Stimulated activated CD4-positive, alpha-beta T cell treated with anti-CD3 and anti-CD28 coated beads, Interleukin-4, amount 100 ng/mL, for 24 hours (primary cell): ENCODE measurements at regions not wholly inside any gene's neighbourhood (a gene's known extent, or its start where the extent isn't known, plus 50 kb on each side); places are given as distances from the start of the nearest gene placed in this dataset.

Experiments used
- DNase-seq: peaks from one replicate; pipeline ENCODE4 v3.0.0-alpha.2; 2020

DNA sequence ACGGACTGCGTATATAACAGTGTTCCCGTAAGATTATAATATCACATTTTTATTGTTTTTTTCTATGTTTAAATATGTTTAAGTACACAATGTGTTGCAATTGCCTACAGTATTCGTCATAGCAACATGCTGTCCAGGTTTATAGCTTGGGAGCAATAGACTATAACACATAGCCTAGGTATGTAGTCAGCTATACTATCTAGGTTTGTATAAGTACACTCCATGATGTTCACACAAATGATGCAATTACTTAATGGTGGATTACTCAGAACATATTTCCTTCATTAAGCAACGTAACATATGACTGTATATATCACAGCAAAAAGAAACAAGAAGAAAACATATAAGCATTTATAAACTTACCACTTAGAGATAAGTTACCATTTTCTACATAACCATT, 160.0 kb downstream of the CBLN1 start:
- DNase-seq, result no peak

DNA sequence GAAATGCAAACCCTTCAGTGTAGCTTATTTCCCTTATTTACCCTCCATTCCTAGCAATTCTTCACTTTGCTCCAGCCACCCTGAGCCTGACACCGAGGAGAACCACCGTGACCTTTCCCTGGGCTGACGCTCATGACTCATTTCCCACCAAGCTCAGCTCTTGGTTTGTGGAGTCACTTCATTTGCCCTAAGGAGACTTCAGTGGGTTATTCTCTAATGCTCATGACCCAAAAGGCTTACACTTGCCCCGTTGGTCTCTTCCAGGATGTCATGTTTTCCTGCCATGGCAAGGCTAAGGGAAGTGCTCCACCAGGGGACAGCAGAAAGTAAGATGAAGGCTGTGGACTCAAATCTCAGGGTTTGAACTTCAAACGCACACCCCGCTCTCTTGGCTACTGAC, 161.0 kb downstream of the CBLN1 start:
- no peak for DNase-seq

DNA sequence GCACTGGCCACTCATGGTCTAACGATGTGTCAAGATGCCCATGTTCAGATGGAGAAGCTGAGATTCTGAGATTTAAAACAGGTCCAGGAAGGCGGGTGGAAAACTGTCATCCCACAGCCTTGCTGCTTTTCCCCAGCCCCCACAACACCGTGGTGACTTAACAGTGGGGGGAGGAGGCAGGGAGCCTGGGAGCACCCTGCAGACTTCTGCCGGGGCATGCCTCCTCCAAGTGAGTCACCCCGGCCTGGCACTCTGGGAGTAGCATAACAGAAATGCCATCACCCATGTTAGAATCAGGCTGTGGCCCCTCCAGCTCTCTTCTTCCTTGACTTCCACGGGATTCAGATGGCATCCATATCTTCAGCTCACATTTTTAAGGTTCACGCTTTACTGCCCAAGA, 164.8 kb downstream of the CBLN1 start:
- no peak for DNase-seq

DNA sequence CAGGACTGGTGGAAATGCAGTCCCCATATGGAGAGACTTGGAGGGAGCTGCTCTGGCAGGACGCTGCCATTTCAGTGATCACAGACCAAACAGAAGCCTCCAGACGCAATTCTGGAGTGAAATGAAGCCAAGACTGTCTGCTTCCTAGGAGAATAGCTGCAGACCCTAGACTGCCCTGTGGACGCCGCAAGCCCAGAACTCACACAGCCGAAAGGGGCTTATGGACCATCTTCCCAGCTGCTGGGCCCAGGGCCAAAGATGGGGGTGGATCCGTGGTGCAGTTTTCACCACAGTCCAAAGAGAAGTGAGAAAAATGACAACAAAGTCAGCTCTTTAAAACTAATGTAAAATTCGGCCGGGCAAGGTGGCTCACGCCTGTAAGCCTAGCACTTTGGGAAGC, 165.7 kb downstream of the CBLN1 start:
- DNase-seq, result no peak

DNA sequence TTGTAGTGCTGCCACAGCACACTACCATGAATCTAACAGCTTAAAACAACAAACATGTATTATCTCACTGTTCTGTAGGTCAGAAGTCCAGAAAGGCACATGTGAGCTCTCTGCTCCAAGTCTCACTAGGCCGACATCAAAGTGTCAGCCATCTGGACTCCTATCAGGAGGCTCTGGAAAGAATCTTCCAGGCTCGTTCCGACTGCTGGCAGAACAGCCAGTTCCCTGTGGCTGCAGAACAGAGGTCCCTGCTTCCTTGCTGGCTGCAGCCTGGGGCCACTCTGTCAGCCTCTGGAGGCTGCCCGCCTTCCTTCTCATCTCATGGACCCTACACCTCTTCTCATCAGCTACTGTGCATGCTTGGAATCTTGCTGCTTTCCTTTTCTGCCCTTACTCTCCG, 168.9 kb downstream of the CBLN1 start:
- no peak for DNase-seq

DNA sequence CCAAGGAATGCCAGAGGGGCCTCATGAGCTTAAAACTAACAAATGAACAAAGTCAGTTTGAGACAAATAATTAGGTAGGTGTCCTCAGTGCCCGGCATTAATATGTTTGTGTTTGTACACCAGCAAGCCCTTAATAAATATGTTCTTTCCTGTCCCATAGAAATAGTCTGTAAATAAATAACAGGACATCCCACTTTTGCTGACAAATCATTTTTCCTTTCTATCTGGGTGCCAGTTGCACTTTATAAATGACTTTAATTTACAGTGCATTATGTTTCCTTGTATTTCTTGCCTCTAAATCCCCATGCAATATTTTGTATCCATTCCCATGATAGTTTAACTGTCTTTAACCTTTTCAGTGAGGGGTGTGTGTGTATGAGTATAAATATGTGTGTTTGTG, 170.3 kb downstream of the CBLN1 start:
- DNase-seq, result no peak

DNA sequence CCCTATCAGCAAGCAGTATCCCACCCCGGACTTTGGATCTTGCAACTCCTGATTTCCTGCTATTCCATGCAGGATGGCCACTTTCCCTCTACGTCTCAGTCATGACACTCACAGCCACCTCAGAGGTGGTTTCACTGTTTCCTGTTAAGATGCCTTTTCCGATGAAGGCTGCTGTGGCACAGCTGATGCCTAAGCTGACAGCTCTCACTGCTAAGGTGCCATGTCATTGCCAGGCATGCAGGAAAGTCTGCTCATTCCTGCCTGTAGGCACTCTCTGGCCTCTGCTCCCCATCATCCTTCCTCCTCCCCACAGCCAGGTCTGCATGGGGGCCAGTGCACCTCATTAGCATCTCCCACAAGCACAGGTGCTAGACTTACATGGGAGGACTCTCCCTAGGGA, 173.0 kb downstream of the CBLN1 start:
- no peak for DNase-seq

DNA sequence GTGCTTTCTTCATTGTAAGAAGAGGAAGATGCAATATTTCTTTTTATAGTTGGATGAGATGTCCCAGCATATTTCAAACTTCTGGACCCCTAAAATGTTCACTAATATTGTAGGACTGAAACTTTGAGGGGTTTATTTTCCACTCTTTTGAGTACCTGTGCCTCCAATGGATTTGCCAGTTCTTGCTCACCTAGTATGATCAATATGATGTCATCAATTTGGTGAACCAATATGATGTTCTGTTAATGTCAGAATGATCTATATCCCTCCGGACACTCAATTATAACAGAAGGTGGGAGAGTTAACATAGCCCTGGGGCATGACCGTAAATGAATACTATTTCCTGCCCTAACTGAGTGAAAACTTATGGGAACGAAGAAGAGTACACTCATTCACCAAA, 178.3 kb downstream of the CBLN1 start:
- no peak for DNase-seq

DNA sequence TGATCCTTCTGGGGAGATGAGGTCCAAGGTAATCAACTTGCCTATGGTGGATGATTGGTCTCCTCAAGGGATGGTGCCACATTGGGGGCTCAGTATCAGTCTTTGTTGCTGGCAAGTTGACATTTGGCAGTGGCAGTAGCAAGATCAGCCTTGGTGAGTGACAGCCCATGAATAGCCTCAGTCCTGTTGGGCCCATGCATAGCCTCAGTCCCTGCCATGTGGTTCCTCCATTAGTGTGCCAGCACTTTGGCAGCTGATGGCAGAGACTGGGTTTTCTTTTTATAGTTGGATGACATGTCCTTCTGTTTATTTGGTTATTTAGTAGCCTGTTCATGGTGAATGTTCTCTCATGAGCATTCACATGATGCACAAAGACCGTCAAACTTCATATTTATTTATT, 179.6 kb downstream of the CBLN1 start:
- no peak for DNase-seq

DNA sequence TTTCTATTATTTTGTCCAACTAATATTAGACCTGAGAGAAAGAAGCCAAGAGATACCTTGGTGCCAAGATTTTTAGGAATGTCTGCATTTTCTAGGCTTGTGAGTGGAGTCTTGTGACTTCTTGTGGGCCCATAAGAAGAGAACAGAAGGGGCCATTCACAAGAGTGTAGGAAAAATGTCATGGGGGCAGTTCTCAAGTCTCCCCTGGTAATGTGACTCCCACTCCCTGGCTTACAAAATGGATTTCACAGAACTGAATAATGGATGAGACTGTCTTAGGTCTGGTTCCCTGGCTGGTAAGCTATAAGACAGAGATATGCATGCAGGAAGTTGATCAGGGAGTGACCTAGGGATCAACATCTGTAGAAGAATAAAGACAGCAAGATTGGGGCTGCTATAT, 181.3 kb downstream of the CBLN1 start:
- DNase-seq, result no peak

DNA sequence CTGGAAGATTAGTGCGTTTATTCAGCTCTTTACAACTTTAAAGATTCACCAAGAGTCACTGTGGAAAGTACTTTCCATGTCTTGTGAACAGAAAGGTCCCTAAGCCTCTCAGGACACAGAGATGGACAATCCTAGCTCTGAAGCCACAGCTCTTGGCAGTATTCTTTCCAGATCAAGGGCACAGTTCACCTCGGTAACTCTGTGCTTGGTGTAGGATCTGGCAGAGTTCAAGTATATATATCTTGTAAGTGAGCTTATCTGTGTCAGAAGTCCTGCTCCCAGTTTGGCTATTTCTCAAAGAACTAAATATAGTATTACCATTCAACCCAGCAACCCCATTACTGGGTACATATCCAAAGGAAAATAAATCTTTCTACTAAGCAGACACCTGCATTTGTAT, 183.7 kb downstream of the CBLN1 start:
- no peak for DNase-seq

DNA sequence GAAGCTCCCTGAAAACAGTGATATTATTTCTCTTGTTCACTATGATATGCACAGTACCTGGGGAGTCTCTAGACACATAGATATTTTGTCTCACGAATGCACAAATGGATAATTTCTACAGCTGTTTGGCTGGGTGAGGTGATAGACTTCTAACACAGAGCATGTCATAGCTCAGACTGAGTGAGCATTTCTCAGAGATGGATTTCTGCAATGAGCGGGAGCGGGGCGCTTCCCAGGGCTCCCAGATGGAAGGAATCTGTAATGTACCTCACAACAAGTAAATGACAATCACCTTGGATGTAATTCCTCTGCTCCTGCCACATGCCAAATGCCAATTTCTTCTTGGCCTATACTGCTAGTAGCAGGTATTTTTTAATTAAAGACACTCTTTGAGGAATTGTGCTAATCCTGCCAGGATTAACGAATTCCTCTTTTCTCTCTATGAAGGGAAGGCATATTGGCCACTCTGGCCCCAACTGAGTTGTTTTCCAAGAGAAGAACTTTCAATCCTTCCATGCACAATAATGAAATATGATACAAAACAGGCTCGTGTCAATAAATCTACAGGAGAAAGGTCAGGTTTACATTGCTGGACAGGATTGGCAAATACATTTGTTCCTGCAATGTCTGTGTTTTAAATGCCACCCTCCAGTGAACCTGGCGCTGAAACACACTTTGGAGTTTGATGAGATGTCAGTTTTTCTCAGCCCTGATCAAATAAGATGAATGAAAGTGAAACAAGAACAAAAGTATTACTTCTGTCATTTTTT, 185.3 kb downstream of the CBLN1 start:
- no peak for DNase-seq

DNA sequence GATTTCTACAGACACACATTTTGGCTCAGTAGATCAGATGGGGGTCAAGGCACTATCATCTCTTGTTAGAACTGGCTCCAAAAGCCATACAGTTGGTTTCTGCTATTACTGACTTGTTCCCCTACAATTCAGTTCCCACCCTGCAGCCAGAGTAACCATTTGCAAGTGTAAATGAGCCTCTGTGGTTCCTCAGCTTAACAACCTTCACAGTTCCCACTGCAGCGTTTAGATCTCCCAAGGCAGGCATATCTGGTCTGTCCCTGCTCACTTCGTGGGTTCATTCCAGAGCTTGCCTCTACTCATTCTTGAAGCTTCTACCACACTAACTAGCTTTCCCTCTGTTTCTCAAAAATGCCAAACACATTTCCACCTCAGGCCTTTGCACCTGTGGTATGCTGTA, 186.1 kb downstream of the CBLN1 start:
- DNase-seq, result no peak

DNA sequence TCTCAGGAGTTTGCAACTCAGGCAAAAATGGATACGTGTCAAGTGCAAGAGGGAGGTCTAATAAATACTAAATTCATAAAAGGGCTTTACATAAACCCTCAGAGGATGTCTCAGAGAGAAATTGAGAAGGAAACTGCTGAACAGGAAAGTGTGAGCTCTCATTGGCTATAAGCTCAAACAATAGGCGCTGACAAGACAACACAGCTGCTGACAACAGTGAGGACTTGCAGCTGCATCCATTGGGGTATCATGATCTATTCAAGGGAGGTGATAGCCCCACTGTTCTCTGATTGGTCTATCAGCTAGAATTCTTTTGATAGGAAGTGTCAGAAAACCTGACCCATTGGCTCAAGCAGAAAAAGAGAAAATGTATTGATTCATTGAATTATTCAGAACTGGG, 187.2 kb downstream of the CBLN1 start:
- no peak for DNase-seq

DNA sequence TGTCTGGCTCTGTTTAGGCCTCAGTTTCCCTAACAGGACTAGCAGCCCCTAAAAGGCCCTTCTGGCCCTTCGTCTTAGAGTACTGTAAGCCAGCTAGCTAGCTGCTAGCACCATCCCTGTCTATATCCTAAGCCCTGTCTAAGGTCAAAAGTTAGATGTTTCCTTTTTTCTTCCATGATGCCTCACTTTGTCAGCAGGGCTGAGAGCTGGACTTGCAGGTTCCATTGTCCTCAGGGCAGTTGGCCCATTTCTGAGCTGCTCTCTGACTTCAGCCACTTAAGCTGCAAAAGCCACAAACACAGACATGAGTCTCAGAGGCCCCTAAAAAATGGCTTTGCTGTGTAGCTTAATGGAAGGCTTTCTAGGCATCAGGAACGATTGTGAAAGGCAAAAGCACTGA, 187.7 kb downstream of the CBLN1 start:
- no peak for DNase-seq

DNA sequence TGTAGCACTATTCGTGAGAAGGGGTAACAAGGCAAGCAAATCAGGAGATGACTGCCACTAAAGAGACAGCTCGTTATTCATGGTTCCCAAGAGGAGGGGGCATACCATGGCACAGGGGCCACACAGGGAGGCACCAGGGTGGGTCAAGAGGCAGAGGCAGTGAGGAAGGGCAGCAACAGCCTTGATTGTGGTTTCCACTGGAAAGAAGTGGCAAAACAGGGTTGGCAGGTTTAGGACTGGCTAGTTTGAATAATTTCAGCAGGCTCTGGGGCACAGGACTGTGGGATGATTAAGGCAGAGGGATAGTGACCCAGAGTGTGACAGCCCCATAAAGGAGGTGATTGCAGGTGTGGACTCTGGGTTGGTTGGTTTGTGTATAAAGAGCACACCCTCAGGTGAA, 188.9 kb downstream of the CBLN1 start:
- no peak for DNase-seq

DNA sequence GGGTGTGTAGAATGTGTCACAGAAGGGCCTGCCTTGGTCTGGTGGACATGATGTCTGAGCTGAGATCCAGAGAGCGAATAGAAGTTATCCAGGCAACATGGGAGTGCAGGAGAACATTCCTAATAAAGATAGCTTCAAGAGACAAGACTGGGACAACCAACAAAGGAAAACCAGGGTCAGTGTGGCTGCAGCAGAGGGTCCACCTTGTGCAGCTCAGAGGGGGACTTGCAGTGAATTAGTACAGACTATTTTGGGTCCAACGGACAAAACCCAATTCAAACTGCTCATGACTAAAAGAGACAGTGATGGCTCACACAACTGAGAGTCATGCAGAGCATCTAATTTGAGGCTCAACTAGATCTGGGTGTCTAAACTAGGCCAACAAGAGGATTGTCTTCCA, 192.1 kb downstream of the CBLN1 start:
- DNase-seq, result no peak

DNA sequence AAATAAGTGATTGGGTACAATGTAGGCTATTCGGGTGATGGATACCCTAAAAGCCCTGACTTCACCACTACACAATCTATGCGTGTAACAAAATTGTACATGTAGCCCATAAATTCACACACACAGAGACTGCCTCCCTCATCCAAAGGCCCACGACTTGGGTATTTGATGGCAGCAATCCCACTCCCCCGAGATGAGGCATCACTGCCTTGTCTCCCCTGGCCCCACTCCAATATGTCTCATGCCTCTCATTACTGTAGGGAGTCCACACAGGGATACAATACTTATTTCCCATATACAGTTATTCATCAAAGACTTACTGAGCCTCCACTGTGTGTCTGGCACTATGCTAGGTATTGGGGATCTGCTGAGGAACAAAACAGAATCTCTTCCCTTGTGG, 192.6 kb downstream of the CBLN1 start:
- no peak for DNase-seq

DNA sequence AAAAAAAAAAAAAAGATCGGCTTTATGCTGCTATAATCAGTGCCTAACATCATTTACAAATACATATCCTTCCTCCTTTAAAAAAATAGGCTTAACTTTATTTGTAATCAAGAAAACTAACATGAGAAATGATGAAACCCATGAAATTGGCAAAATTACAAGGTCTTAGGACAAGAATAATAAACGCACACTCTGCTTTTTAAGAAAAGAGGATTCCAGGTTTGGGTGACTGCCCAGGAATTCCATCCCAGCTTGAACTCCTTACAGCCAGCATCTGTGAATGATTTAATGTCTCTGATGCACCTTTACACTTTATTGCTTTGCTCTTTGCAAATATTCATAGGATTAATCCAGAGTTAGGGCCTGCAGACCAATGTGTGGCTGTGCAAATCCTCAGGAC, 196.0 kb downstream of the CBLN1 start:
- no peak for DNase-seq

DNA sequence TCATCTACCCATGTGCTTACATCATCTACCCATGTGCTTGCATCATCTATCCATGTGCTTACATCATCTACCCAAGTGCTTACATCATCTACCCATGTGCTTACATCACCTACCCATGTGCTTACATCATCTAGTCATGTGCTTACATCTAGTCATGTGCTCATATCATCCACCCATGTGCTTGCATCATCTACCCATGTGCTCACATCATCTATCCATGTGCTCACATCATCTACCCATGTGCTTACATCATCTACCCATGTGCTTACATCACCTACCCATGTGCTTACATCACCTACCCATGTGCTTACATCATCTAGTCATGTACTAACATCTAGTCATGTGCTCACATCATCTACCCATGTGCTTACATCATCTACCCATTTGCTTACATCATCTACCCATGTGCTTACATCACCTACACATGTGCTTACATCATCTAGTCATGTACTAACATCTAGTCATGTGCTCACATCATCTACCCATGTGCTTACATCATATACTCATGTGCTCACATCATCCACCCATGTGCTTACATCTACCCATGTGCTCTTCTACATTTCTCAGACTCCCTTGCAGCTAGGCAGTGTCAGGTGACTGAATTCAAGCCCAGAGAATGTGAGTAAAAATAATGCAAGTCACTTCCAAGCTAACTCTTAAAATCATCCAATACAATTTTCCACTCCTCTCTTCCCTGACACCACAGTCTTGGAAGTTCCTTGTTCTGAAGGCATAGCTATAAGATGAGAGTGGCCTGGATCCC, 196.8 kb downstream of the CBLN1 start:
- no peak for DNase-seq

DNA sequence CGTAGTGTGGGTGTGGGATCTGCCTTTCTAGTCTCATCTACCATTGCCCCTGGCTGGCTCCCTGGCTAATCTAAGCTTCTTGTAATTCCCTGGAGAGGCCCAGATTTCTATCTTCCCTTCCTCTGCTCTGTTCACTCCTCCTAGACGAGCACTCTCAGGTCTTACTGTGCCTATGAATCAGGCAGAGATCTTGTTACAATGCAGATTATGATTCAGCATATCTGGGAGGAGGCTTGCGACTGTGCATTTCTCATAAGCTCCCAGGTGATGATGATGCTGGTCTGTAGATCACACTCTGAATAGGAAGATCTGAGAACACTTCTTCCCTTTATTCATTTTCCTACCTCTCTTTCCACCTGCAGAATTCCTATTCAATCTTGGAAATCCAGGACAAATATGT, 200.1 kb downstream of the CBLN1 start:
- no peak for DNase-seq

DNA sequence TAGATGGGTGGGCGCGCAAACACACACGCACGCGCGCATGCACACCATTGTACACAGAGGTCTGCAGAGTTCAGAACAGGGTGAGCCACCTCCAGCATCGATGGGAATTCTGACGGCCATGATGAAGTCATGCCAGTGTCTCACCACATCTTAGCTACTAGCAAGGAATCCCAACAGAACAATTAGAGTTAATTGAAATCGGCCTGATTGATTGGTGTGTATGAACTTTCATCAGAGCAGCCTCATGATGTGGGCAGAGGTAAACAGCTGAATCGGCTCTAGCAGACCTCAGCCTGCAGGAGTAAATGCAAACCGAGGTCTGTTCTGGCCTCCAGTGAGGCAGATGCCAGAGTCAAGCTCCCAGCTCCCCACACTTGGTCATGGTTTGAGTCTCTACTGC, 200.6 kb downstream of the CBLN1 start:
- DNase-seq, result no peak

DNA sequence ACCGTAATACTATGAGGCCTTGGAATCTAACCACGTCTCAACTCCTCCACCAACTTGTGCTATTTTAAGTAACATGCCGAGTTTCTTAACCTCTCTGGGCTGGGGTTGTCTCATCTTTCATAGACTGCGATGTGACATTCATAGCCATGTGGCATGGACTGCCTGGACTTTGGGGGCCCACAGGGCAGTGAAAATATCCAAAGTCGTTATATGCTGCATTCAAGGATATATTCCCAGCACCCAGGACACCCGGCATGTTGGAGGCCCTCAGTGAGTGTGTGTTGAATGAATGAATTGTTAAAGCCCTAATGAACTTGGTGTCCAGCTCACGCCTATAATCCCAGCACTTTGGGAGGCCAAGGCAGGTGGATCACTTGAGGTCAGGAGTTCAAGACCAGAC, 203.1 kb downstream of the CBLN1 start:
- no peak for DNase-seq

DNA sequence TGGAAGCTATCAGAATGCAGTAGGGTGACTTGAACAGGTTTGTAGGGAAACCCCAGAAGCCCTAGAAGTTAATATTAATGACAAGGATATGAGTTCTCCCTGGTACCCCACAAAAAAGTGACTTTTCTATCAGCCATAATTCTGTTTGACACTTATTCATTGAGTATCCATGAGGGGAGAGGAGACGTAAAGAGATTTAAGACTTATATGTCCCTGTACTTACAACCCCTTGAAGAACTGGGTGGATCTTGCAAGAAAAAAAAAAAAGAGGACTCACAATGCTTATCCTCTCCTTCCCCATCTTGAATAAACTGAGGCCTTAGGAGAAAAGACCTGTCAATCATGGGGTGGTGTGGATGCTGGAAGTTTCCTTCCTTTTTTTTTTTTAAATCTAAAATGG, 203.5 kb downstream of the CBLN1 start:
- DNase-seq, result no peak

DNA sequence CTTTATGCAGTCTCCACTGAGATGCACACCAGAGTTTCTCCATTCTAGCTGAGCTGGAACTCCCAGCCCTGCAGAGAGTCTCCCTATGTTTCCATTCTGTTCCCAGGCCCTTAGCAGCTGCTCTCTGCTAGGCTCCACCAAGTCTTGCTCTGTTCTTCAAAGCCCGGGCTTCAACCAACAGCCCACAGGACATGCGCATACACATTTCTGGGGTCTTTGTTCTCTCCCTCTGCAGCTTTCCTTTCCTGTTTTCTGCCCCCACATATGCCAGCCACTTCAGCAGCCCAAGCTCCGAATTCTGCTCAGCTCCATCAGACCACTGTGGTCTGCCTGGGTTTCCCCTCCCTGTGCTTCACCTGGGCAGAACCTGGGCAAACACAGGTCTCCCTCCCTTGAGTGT, 205.9 kb downstream of the CBLN1 start:
- no peak for DNase-seq
